Glutamatergic neuron (in vitro differentiated cells): ENCODE measurements at regions not wholly inside any gene's neighbourhood (a gene's known extent, or its start where the extent isn't known, plus 50 kb on each side); places are given as distances from the start of the nearest gene placed in this dataset.

Experiments
- DNase-seq: peaks from one replicate; pipeline ENCODE4 v3.0.0; 2022
- H3K27ac Mint-ChIP-seq: one replicate; pipeline ENCODE4 v1.8.0; 2020; ENCODE audit warnings: mild to moderate bottlenecking, mixed read lengths, inconsistent platforms; ENCODE audit not compliant: unreplicated experiment
- H3K27me3 Mint-ChIP-seq: one replicate; pipeline ENCODE4 v1.8.0; 2020; ENCODE audit warnings: mild to moderate bottlenecking, moderate library complexity, mixed read lengths, inconsistent platforms; ENCODE audit not compliant: unreplicated experiment
- H3K36me3 Mint-ChIP-seq: one replicate; pipeline ENCODE4 v1.8.0; 2020; ENCODE audit warnings: mild to moderate bottlenecking, mixed read lengths, inconsistent platforms; ENCODE audit not compliant: unreplicated experiment
- H3K4me1 Mint-ChIP-seq: one replicate; pipeline ENCODE4 v1.8.0; 2020; ENCODE audit warnings: mild to moderate bottlenecking, low read depth, mixed read lengths, inconsistent platforms; ENCODE audit not compliant: unreplicated experiment
- H3K4me3 Mint-ChIP-seq: one replicate; pipeline ENCODE4 v1.8.0; 2020; ENCODE audit warnings: mild to moderate bottlenecking, mixed read lengths, inconsistent platforms; ENCODE audit not compliant: unreplicated experiment
- H3K9me3 Mint-ChIP-seq: one replicate; pipeline ENCODE4 v1.8.0; 2020; ENCODE audit warnings: mild to moderate bottlenecking, moderate library complexity, mixed read lengths, inconsistent platforms; ENCODE audit not compliant: unreplicated experiment
- TF ChIP-seq, protein P1 (sequence below): fragments of 200-600 bp; sonication (generic); IDR thresholded peaks from one replicate; pipeline ENCODE4 v1.5.0; 2021; ENCODE audit not compliant: partially characterized antibody, unreplicated experiment

DNA sequence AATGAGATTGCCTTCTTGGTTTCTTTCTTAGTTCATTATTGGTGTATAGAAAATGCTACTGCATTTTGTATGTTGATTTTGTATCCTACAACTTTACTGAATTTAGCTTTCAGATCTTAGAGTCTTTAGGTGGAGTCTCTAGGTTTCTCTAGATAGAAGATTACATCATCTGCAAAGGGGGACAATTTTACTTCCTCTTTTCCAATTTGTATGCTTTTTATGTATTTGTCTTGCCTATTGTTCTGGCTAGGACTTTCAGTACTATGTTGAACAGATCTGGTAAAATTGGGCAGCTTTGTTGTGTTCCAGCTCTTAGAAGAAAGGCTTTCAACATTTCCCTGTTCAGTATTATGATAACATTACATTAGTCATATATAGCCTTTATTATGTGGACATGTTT, 101.0 kb upstream of the SPRY2 start:
- no peaks in the 10 kb centered on the region for H3K4me1 Mint-ChIP-seq
- no peaks in the 10 kb centered on the region for H3K36me3 Mint-ChIP-seq
- TF ChIP-seq, protein P1, sequence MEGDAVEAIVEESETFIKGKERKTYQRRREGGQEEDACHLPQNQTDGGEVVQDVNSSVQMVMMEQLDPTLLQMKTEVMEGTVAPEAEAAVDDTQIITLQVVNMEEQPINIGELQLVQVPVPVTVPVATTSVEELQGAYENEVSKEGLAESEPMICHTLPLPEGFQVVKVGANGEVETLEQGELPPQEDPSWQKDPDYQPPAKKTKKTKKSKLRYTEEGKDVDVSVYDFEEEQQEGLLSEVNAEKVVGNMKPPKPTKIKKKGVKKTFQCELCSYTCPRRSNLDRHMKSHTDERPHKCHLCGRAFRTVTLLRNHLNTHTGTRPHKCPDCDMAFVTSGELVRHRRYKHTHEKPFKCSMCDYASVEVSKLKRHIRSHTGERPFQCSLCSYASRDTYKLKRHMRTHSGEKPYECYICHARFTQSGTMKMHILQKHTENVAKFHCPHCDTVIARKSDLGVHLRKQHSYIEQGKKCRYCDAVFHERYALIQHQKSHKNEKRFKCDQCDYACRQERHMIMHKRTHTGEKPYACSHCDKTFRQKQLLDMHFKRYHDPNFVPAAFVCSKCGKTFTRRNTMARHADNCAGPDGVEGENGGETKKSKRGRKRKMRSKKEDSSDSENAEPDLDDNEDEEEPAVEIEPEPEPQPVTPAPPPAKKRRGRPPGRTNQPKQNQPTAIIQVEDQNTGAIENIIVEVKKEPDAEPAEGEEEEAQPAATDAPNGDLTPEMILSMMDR, result no peak
- H3K9me3 Mint-ChIP-seq, result no peaks in the 10 kb centered on the region
- H3K27me3 Mint-ChIP-seq, result peaks cover 4% of the 10 kb centered on the region
- no peak overlapping the region for H3K27ac Mint-ChIP-seq
- no peak overlapping the region for H3K4me3 Mint-ChIP-seq
- no peak for DNase-seq

DNA sequence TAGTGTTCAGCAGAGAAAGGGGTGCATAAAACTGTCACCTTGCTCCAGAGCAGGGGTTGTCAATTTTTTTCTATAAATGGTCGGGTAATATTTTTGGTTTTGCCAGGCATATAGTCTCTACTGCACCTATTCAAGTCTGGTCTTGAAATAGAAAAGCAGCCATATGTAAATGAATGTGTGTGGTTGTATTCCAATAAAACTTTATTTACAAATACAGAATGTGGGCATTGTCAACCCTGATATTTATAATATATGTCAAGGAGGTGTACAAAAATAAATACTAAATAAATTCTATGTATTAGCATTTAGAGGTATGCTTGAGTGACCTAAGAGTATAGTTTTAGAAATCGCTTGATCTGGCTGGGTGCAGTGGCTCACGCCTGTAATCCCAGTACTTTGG, 97.6 kb upstream of the SPRY2 start:
- Mint-ChIP-seq H3K9me3 (no peaks in the 10 kb centered on the region), H3K27ac (no peak overlapping the region), H3K4me1 (no peaks in the 10 kb centered on the region), H3K4me3 (no peak overlapping the region), H3K36me3 (no peaks in the 10 kb centered on the region), H3K27me3 (peaks cover 4% of the 10 kb centered on the region)
- no peak for DNase-seq
- TF ChIP-seq, protein P1, result no peak

DNA sequence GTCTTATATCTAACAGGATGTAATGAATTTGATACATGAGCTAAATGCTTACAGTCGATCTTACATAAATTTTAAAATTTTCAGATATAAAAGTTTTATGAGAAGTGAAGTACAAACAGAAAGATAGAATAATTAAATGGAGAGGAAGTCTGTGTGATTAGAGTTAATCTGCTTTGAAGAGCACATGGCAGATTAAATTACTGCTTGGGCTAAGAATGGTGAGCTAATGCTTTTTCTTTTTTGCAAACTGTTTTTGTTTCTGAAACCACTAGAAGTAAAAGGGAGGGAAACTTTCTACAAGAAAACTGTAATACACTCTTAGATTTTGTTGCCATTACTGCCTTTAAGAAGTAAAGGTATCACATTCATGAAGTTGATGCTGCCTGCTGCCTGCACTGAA, 96.3 kb upstream of the SPRY2 start:
- DNase-seq, result no peak
- H3K27ac Mint-ChIP-seq, result no peak overlapping the region
- H3K36me3 Mint-ChIP-seq, result no peaks in the 10 kb centered on the region
- TF ChIP-seq, protein P1, result no peak
- H3K27me3 Mint-ChIP-seq, result no peaks in the 10 kb centered on the region
- no peaks in the 10 kb centered on the region for H3K4me1 Mint-ChIP-seq
- H3K9me3 Mint-ChIP-seq, result no peaks in the 10 kb centered on the region
- no peak overlapping the region for H3K4me3 Mint-ChIP-seq

DNA sequence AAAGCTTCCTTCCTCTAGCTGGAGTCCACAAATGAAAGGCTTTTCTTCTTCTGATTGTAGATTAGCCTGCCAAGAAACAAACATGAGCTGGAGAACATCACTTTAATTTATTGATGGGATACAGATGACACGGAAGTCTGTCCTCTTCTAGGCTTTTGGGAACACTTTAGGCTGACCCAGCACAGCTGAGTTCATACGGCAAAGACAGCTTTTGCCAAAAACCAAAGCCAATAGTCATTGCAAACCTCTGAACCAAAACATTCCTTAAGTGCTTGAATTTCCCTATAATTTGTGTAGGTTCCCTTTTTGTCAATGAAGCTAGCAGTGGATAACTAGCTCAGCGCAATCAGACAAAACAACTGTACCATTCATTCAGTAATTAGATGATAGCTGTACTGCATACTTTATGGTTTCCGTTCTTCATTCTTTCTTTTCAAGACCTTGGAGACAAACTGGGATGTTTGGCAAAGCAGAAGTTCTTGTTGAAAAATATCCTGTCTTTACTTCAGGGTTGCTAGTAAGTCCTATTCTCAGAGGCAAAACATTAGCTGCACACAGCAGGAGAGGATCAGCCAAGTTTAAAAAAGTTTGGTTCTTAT, 95.7 kb upstream of the SPRY2 start:
- H3K9me3 Mint-ChIP-seq, result no peaks in the 10 kb centered on the region
- no peaks in the 10 kb centered on the region for H3K36me3 Mint-ChIP-seq
- no peak overlapping the region for H3K4me3 Mint-ChIP-seq
- TF ChIP-seq, protein P1, result no peak
- H3K27me3 Mint-ChIP-seq, result no peaks in the 10 kb centered on the region
- H3K27ac Mint-ChIP-seq, result no peak overlapping the region
- H3K4me1 Mint-ChIP-seq, result no peaks in the 10 kb centered on the region
- no peak for DNase-seq

DNA sequence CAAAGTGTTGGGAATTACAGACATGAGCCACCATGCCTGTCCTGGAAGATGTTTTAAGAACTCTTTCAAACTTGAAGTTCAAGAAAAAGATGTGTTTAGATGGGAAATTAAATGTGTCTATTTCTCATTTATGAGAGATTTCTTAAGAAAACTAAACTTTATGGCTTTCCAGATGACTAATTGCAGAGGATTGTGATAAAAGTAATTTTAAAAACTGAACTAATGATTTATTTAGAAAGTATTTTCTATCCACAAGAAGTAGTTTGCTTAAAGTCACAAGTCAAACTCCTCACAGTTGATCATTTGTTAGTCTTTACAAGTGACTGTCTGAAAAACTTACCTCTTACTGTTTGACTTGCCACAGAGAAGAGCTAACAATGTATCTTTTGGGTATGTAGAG, 89.6 kb upstream of the SPRY2 start:
- no peak for DNase-seq
- Mint-ChIP-seq H3K4me3 (no peak overlapping the region), H3K36me3 (no peaks in the 10 kb centered on the region), H3K9me3 (no peaks in the 10 kb centered on the region), H3K4me1 (no peaks in the 10 kb centered on the region), H3K27me3 (no peaks in the 10 kb centered on the region), H3K27ac (no peak overlapping the region)
- TF ChIP-seq, protein P1, result no peak
